H9 (cell line): ENCODE measurements at regions not wholly inside any gene's neighbourhood (a gene's known extent, or its start where the extent isn't known, plus 50 kb on each side); places are given as distances from the start of the nearest gene placed in this dataset.

Experiments
- DNase-seq: peaks from one replicate; pipeline ENCODE4 v3.0.0-alpha.2; 2017
- H2AFZ ChIP-seq: one replicate; pipeline ENCODE4 v1.6.1; 2013; ENCODE audit warnings: mild to moderate bottlenecking, low read length, control low read depth, moderate library complexity
- H2AK5ac ChIP-seq: 2 replicates; pipeline ENCODE4 v1.6.1; 2013; ENCODE audit warnings: low read length, control low read depth, mixed read lengths; ENCODE audit not compliant: insufficient read length
- H2BK120ac ChIP-seq: one replicate; pipeline ENCODE4 v1.6.1; 2013; ENCODE audit warnings: low read depth, mild to moderate bottlenecking, low read length, control low read depth, inconsistent platforms; ENCODE audit not compliant: poor library complexity, severe bottlenecking
- H2BK12ac ChIP-seq: 2 replicates; pipeline ENCODE4 v1.6.1; 2013; ENCODE audit warnings: low read length, control low read depth, mixed read lengths, low read depth; ENCODE audit not compliant: insufficient read length
- H2BK15ac ChIP-seq: 2 replicates; pipeline ENCODE4 v1.6.1; 2013; ENCODE audit warnings: low read depth, low read length, control low read depth
- H2BK20ac ChIP-seq: one replicate; pipeline ENCODE4 v1.6.1; 2013; ENCODE audit warnings: low read depth, mild to moderate bottlenecking, low read length, control low read depth, inconsistent platforms; ENCODE audit not compliant: poor library complexity, severe bottlenecking
- H2BK5ac ChIP-seq: 2 replicates; pipeline ENCODE4 v1.6.1; 2013; ENCODE audit warnings: low read length, control low read depth, mixed read lengths; ENCODE audit not compliant: insufficient read length
- H3K14ac ChIP-seq: 2 replicates; pipeline ENCODE4 v1.6.1; 2013; ENCODE audit warnings: low read length, control low read depth; ENCODE audit not compliant: insufficient read depth
- H3K18ac ChIP-seq: 2 replicates; pipeline ENCODE4 v1.6.1; 2013; ENCODE audit warnings: low read depth, mild to moderate bottlenecking, mixed read lengths, low read length, control low read depth; ENCODE audit not compliant: insufficient read length
- H3K23ac ChIP-seq: 2 replicates; pipeline ENCODE4 v1.6.1; 2013; ENCODE audit warnings: low read length, control low read depth, mixed read lengths, low read depth; ENCODE audit not compliant: insufficient read length
- H3K23me2 ChIP-seq: 2 replicates; pipeline ENCODE4 v1.6.1; 2013; ENCODE audit warnings: low read depth, mild to moderate bottlenecking, mixed read lengths, low read length, control low read depth; ENCODE audit not compliant: insufficient read length, poor library complexity, severe bottlenecking
- H3K27ac ChIP-seq: 2 replicates; pipeline ENCODE4 v1.5.1; 2013; ENCODE audit warnings: low read length, control low read depth, mixed read lengths, low read depth; ENCODE audit not compliant: insufficient read length
- H3K27me3 ChIP-seq: 2 replicates; pipeline ENCODE4 v1.6.1; 2013; ENCODE audit warnings: low read length, control low read depth, inconsistent platforms; ENCODE audit not compliant: insufficient read depth
- H3K4ac ChIP-seq: 2 replicates; pipeline ENCODE4 v1.6.1; 2013; ENCODE audit warnings: low read depth, mild to moderate bottlenecking, control low read depth, inconsistent platforms, low read length, moderate library complexity
- H3K4me1 ChIP-seq: 2 replicates; pipeline ENCODE4 v1.6.1; 2013; ENCODE audit warnings: low read length, control low read depth, inconsistent platforms; ENCODE audit not compliant: insufficient read depth
- H3K4me2 ChIP-seq: 2 replicates; pipeline ENCODE4 v1.6.1; 2013; ENCODE audit warnings: low read length, control low read depth, mixed read lengths; ENCODE audit not compliant: insufficient read length, insufficient read depth
- H3K56ac ChIP-seq: 2 replicates; pipeline ENCODE4 v1.6.1; 2013; ENCODE audit warnings: low read depth, mild to moderate bottlenecking, mixed read lengths, low read length, control low read depth; ENCODE audit not compliant: insufficient read length
- H3K79me1 ChIP-seq: 2 replicates; pipeline ENCODE4 v1.6.1; 2013; ENCODE audit warnings: low read depth, mild to moderate bottlenecking, moderate library complexity, low read length, control low read depth, inconsistent platforms; ENCODE audit not compliant: insufficient read depth, poor library complexity, severe bottlenecking
- H3K79me2 ChIP-seq: 2 replicates; pipeline ENCODE4 v1.6.1; 2013; ENCODE audit warnings: low read length, control low read depth, inconsistent platforms; ENCODE audit not compliant: insufficient read depth
- H3K9ac ChIP-seq: 2 replicates; pipeline ENCODE4 v1.6.1; 2013; ENCODE audit warnings: low read length, control low read depth, mixed read lengths; ENCODE audit not compliant: insufficient read length; ENCODE audit errors: extremely low read depth
- H3K9me3 ChIP-seq: one replicate; pipeline ENCODE4 v1.6.1; 2013; ENCODE audit warnings: low read depth, low read length, inconsistent platforms; ENCODE audit not compliant: control insufficient read depth
- H3T11ph ChIP-seq: one replicate; pipeline ENCODE4 v1.6.1; 2013; ENCODE audit warnings: mild to moderate bottlenecking, low read length, control low read depth, inconsistent platforms
- H4K20me1 ChIP-seq: one replicate; pipeline ENCODE4 v1.6.1; 2013; ENCODE audit not compliant: control insufficient read depth, insufficient read length, insufficient read depth
- H4K5ac ChIP-seq: 2 replicates; pipeline ENCODE4 v1.6.1; 2013; ENCODE audit warnings: low read depth, mild to moderate bottlenecking, mixed read lengths, low read length, control low read depth; ENCODE audit not compliant: insufficient read length
- H4K8ac ChIP-seq: replicated peaks from 2 replicates; pipeline ENCODE4 v1.6.1; 2013; ENCODE audit warnings: low read length, control low read depth, mixed read lengths, low read depth; ENCODE audit not compliant: insufficient read length
- H4K91ac ChIP-seq: 2 replicates; pipeline ENCODE4 v1.6.1; 2013; ENCODE audit warnings: low read depth, mild to moderate bottlenecking, moderate library complexity, mixed read lengths, low read length, control low read depth; ENCODE audit not compliant: insufficient read length
- H3K27ac Mint-ChIP-seq, 3 experiments: 2 replicates in 2 of 3; 3 replicates in 1 of 3; pipeline ENCODE4 v1.8.0; 2020 to 2021; ENCODE audit warnings: mixed read lengths in 3 of 3, mild to moderate bottlenecking in 1 of 3, moderate library complexity in 1 of 3
- H3K27me3 Mint-ChIP-seq: 2 replicates; pipeline ENCODE4 v1.8.0; 2021; ENCODE audit warnings: low read depth, mild to moderate bottlenecking, moderate library complexity, mixed read lengths
- H3K36me3 Mint-ChIP-seq, 3 experiments: 2 replicates in 2 of 3; 3 replicates in 1 of 3; pipeline ENCODE4 v1.8.0; 2020 to 2021; ENCODE audit warnings: low read depth in 3 of 3, mixed read lengths in 3 of 3; ENCODE audit not compliant: insufficient read depth in 1 of 3
- H3K4me1 Mint-ChIP-seq, 2 experiments: 2 replicates each; pipeline ENCODE4 v1.8.0; 2020; ENCODE audit warnings: mixed read lengths in 2 of 2
- H3K4me3 Mint-ChIP-seq, 2 experiments: 2 replicates in 1 of 2; 3 replicates in 1 of 2; pipeline ENCODE4 v1.8.0; 2020 to 2021; ENCODE audit warnings: mild to moderate bottlenecking in 2 of 2, mixed read lengths in 2 of 2, moderate library complexity in 1 of 2
- H3K9me3 Mint-ChIP-seq, 2 experiments: 2 replicates in 1 of 2; 3 replicates in 1 of 2; pipeline ENCODE4 v1.8.0; 2020; ENCODE audit warnings: mild to moderate bottlenecking in 2 of 2, mixed read lengths in 2 of 2, moderate library complexity in 1 of 2
- WGBS: extraction: QIAGEN DNeasy Blood & Tissue Kit; methylation state at CpG from one replicate; pipeline ENCODE4 v1.1.7; 2013; ENCODE audit warnings: missing lambda C conversion rate, low lambda C conversion rate, mixed read lengths; ENCODE audit not compliant: insufficient read length; ENCODE audit errors: extremely low coverage; 5-methylcytosine and 5-hydroxymethylcytosine counted together
- TF ChIP-seq, protein P1 (sequence below): fragments of 200-600 bp; sonication (generic); conservative IDR thresholded peaks from 3 replicates; pipeline ENCODE4 v1.8.0; 2021; ENCODE audit warnings: antibody characterized with exemption, mild to moderate bottlenecking

DNA sequence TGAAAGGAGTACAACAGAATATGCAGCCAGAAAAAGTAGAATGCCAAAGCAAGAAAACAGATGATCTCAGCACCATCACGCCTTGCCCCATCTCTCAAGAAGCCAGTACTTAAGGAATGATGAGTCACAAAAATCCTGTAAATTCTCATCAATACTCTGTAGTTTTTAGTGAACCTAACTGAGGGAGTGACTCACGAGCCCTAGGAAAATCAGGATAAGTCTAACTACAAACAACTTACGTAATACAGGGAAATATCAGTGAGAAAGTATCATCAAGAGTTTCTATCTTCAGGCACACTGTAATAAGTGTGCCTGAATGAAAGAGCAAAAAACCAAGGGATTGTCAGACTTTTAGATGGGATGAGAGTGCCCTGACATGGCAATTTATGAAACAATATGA, 644.4 kb downstream of the STPG2 start:
- Histone ChIP-seq H4K5ac (no peak overlapping the region), H2AFZ (no peak overlapping the region), H4K91ac (no peak overlapping the region), H2BK12ac (no peak overlapping the region), H2BK20ac (no peak overlapping the region), H3K4ac (no peak overlapping the region), H3T11ph (no peak overlapping the region), H3K18ac (no peak overlapping the region), H3K23me2 (no peaks in the 10 kb centered on the region), H3K23ac (no peak overlapping the region), H3K79me2 (no peaks in the 10 kb centered on the region), H3K27me3 (no peaks in the 10 kb centered on the region), H2BK5ac (no peak overlapping the region), H4K8ac (no peak overlapping the region), H3K79me1 (no peaks in the 10 kb centered on the region), H3K27ac (no peak overlapping the region), H2BK15ac (no peak overlapping the region), H3K14ac (no peak overlapping the region), H3K4me1 (peaks cover 5% of the 10 kb centered on the region; the same call in 1 of the 2 replicates), H4K20me1 (no peaks in the 10 kb centered on the region), H3K4me2 (no peak overlapping the region), H3K9ac (no peak overlapping the region), H3K9me3 (no peaks in the 10 kb centered on the region), H3K56ac (no peak overlapping the region), H2BK120ac (no peak overlapping the region), H2AK5ac (no peak overlapping the region)
- DNase-seq: no peak
- Mint-ChIP-seq H3K36me3 (no peaks in the 10 kb centered on the region), H3K27ac (peak overlapping the region; percentile 6 to 83 (median 82); a peak in 6 of 7 replicates), H3K4me1 (peaks cover 23 to 27% of the 10 kb centered on the region in 2 experiments), H3K9me3 (no peaks in the 10 kb centered on the region), H3K4me3 (no peak overlapping the region), H3K27me3 (no peaks in the 10 kb centered on the region)
- WGBS: no CpG with 5 or more reads among the region's 3 CpGs
- TF ChIP-seq, protein P1, sequence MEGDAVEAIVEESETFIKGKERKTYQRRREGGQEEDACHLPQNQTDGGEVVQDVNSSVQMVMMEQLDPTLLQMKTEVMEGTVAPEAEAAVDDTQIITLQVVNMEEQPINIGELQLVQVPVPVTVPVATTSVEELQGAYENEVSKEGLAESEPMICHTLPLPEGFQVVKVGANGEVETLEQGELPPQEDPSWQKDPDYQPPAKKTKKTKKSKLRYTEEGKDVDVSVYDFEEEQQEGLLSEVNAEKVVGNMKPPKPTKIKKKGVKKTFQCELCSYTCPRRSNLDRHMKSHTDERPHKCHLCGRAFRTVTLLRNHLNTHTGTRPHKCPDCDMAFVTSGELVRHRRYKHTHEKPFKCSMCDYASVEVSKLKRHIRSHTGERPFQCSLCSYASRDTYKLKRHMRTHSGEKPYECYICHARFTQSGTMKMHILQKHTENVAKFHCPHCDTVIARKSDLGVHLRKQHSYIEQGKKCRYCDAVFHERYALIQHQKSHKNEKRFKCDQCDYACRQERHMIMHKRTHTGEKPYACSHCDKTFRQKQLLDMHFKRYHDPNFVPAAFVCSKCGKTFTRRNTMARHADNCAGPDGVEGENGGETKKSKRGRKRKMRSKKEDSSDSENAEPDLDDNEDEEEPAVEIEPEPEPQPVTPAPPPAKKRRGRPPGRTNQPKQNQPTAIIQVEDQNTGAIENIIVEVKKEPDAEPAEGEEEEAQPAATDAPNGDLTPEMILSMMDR: no peak
